Stimulated activated CD4-positive, alpha-beta T cell treated with anti-CD3 and anti-CD28 coated beads, Interleukin-4, amount 100 ng/mL, for 4 hours (primary cell): ENCODE measurements at regions not wholly inside any gene's neighbourhood (a gene's known extent, or its start where the extent isn't known, plus 50 kb on each side); places are given as distances from the start of the nearest gene placed in this dataset.
"Not testable (repeated sequence)": the region's sequence is repeated elsewhere in the genome, so short reads cannot be mapped to it uniquely, and the experiment has no call there.

ENCODE experiments used
- DNase-seq, 2 experiments: peaks; one replicate each; pipeline ENCODE4 v3.0.0-alpha.2; 2020

DNA sequence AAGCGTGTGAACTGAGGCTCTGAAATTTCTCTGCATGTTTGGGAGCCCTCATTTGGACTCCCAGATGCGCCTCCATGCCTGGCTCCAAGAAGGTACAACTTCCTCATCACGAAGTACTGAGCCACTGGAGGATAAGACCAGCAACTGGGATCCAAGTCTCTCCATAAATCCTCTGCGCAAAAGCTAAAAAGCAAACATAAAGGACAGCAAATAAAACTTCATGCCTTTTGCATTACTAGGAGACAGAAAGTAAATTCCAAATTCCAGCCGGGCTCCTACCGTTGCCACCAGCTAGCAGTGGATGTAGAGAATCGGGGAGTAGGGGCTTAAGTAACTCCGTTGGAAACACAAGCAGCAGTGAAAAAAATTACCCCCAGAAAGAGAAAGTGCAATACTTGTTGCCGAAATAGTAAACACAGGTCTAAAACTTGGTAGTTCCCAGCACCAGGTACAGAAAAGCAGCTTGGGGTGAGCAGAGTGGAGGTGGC lies 477.1 kb upstream of the TENM3 start:
- DNase-seq, result no peak

DNA sequence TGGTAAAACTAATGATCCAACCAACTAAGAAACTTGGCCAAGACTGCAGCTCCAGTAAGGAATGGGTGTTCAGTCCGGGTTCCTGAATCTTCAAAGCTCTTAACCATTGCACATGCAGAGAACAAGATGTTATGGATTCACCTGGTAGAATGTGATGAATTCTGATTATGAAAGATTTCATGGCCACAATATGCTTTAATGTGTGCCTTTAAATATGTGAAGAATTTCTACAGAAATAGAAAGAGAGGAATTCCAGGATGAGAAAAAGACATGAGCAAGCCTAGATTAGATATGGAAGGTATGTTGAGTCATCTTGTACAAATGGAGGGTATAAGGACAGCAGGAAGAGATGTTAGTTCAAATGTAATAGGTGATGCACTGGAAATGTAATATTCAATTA lies 472.2 kb upstream of the TENM3 start:
- DNase-seq, result no peak

DNA sequence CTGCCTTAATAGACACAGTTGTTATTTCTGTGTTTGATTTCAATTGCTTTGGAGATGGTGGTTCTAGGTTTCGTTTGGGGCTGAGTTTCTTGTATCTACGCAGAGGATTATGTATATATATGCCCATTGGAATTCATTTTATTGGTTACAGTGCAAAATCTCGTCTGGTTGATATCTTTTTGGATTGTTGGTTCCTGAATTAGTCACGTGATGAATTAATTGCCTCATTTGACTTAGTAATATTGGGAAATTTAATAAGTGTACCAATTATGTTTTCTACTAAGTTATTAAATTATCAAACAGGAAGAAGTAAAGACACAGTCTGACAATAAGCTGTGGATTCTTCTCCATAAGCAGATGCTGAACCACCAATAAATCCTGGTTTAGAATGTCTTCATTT lies 467.9 kb upstream of the TENM3 start:
- no peak for DNase-seq

DNA sequence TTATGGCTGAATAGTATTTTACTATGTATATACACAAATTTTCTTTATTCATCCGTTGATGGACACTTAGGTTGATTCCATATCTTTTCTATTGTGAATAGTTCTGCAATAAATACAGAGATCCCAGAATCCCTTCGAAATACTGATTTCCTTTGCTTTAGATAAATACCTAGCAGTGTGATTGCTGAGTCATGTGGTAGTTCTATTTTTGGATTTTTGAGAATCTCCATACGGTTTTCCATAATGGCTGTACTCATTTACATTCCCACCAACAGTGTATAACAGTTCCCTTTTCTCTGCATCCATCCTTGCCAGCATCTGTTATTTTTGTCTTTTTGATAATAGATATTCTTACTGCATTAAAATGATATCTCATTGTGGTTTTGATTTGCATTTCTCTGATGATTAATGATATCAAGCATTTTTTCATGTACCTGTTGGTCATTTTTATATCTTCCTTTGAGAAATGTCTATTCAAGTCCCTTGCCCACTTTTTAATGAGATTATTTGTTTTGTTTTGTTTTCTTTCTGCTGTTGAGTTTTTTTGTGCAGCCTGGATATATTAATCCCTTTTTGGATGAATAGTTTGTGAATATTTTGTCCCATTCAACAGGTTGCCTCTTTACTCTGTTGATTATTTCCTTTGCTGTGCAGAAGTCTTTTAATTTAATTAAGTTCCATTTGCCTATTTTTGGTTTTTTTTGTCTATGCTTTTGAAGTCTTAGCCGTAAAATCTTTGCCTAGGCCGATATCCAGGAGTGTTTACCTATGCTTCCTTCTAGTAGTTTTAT lies 466.7 kb upstream of the TENM3 start:
- no peak for DNase-seq

DNA sequence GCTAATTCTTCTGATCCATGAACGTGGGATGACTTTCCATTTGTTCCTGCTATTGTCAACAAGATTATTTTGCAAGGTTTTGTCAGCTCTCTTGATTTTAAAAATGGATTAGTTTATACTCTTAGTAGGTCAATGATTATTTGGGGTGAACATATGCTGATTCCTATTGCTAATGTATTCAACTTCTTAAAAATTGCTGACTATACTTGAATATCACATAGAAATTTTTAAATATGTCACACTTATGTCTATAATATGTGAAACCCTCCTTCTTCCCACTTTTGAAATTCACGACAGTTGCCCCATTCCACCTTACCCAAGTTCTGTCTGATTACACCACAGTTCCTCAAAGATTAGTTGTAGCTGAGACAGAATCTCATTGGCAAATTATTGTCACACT lies 465.7 kb upstream of the TENM3 start:
- DNase-seq, result no peak

DNA sequence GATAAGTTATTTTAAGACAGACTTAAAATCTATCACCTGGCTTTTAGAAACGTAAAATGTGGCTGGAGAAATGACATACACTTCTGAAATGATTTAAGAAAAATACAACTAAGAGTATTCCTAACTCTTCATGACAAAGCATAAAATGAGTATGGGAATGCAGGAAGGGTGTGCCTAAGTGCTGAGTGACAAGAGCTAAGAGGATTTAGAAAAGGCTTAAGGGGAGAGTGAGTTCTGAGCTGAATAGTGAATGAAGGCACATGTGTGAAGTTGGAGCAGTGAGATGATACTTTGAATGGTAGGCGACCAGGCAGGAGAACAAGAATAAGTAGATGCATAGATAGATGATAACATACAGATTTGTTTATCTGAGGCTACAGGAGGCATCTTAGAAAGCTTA lies 458.3 kb upstream of the TENM3 start:
- DNase-seq, result no peak

DNA sequence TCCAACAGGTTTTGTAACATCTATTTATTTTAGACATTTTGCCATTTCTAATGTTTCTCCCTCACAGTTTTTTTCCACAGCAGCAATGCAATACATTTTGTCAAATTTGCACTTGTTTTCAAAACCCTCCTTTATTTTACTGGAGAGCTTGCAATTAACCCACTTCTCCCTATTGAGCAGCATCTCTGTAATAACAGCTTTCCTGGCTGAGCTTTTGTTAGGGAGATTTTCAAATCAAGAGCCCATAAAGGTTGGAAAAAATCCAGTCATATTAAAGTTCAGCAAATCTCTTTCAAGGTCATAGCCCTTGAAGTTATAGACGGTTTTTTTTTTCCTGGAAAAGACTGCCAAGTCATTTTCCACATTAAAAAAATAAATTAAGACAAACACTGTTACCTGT lies 450.6 kb upstream of the TENM3 start:
- no peak for DNase-seq

DNA sequence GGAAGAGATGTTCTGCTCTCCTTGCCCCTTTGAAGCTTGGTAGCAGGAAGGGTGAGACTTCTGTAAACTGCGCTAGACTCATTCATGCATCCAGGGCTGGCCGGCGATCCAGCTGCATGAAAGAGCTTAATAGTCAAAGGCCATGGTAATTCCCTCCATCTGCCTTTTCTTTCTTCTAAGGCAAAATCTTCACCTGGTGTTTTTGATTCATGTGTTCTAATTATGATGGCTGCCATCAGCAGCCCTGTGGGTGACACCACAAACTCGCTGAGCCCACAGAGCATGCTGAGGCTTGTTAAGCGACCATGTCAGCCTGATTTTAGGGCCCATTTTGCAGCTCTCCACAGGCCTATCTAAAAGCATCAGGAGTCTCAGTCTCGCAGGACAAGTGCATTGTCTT lies 450.1 kb upstream of the TENM3 start:
- DNase-seq, result no peak

DNA sequence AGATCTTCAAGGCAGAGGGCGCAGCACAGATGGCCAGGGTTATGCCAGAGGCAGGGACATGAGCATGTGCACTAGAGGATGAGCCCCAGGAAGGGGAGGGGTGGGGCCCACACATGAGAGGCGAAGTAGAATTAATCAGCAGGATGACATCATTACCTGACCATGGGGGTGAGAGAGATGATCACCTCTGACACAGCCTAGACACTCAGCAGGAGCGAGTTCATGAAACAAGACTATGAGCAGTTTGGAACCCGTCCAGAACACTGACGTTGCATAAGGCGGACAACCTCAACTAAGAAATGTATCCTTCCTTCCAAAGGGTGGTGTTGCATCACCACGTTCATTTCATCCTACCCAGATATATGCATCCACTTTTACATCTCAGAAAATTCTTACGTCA lies 446.7 kb upstream of the TENM3 start:
- no peak for DNase-seq

DNA sequence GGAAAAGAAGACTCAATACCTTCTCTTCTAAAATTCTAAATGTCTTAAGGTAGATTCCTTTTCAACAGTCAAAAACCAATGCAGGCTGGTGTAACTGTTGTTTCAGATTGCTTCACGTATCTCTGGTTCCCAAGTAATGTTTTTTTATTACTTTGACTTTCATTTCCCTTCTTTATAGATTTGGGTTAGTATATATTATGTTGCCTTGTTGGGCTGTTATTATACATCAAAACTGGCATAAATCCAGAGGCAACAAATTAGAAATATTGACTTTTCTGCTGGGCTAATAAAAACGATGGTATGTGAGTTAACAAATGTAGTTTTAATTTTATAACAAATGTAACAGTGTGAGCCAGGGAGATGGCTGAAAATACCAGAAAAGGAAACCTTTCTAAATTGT lies 444.7 kb upstream of the TENM3 start:
- DNase-seq, result no peak

DNA sequence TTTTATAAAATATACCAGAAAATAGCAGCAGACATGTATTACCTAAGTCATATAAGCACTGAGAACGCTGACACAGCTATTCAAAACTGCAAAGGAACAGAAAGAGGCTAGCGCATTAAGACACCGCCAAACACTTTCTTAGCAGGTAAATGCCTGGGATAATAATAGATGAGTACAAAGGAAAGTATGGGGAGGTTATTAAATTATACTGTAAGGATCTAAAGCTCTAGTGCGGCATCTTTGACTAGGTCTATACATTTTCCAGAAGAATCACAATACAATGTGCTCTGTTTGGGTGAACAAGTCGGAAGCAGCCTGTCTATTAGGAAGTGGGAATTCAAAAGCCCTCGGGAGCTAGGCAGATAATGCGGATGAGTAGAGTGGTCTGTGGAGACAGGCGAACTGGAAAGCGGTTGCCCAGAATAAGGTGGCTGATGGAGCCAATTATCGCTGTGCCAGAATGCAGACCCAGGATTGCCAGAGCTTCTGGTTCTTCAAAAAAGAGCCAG lies 443.6 kb upstream of the TENM3 start:
- no peak for DNase-seq

DNA sequence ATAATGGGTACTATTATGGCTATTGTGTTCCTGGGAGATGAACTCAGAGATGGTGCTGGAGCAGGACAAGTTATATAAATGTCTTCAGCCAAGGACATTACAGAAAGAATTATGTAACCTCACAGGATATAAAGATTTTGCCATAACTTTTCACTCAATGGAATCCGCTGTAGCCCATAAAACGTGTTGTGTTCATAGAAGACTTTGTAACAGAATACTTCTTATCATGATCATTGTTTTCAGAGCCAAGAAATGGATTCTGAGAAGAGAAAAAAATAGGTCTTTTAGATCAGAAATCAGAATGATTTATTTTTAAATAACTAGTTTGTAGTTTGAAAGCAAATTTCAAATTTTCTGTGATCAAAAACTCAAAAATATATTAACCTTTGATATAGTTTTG lies 441.0 kb upstream of the TENM3 start:
- DNase-seq, result no peak

DNA sequence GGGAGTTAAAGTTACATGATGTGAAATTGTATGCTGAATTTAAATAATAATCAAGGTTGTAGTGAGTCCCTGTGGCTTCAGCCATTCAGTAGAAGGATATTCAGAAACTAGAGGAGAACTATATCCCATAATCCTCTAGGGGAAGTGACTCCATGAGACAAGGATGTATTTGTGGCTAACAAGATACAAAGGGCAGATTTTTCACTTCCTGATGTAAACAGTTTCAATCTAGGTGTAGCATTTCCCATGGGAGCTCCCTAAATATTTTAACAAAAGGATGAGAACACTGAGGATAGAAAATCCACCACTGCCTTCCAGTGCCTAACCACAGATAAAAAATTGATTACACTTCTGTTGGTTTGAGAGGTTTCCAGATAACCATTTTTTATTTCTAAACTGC lies 435.4 kb upstream of the TENM3 start:
- no peak for DNase-seq

DNA sequence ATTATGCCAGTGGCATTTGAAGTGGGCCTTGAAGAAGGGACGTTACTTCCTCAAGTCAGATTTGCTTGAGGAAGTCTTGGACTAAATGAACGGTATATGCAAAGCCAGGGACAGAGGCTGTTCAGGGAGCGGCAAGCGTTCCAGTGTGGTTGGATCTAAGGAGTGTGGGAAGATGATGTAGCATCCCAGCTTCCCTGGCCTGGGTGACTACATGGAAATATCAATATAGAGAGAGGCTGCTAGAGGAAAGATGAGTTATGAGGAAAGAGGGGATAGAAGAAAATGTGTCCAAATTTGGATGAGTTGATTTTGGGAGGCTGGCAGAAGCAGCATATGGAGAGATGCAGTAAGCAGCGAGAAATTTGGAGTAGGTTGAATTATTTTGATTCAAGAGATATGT lies 432.5 kb upstream of the TENM3 start:
- no peak for DNase-seq

DNA sequence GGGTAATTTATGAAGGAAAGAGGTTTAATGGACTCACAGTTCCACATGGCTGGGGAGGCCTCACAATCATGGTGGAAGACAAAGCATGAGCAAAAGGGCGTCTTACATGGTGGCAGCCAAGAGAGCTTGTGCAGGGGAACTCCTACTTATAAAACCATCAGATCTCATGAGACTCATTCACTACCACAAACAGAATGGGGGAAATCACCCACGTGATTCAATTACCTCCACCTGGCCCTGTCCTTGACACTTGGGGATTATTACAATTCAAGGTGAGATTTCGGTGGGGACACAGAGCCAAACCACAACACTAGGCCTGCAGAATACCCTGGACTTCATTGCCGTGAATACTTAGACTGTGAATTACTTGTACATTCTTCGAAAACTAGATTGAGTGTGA lies 431.7 kb upstream of the TENM3 start:
- DNase-seq, result not testable (repeated sequence)

DNA sequence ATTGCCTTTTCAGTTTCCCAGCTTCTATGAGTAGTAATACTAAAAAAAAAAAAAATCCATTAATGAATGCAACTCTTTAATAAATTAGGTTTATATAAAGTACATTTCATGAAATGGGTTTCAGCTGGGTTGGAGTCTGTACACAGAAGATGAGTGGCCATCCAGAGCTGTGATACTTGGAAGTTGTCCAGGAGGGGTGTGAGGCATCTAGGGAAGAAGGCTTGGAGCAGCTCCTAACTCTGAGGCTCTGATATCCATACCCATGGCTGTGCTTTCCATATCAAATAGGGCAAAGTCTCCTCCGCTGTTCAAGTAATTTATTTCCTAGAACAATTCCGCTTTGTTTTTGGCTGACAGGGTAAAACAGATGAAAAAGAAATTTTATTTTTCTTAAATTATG lies 423.3 kb upstream of the TENM3 start:
- DNase-seq, result no peak

DNA sequence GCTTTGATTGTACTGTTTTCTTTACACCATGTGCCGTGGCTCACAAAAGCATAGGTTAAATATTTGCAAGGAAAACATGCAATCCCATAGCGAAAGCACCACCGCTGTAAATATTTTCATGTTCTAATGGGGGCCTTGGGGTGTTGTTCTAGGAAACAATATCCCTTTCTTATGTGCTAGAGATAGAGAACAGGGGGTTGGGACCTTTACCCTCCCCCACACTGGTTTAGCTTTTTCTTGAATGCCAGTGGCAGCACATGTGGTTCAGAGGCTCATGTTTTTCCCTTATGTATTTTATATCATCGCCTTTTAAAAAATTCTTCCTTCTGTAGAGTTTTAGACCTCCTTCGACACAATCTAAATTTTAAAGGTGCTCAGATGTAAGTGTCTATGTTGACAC lies 422.6 kb upstream of the TENM3 start:
- no peak for DNase-seq

DNA sequence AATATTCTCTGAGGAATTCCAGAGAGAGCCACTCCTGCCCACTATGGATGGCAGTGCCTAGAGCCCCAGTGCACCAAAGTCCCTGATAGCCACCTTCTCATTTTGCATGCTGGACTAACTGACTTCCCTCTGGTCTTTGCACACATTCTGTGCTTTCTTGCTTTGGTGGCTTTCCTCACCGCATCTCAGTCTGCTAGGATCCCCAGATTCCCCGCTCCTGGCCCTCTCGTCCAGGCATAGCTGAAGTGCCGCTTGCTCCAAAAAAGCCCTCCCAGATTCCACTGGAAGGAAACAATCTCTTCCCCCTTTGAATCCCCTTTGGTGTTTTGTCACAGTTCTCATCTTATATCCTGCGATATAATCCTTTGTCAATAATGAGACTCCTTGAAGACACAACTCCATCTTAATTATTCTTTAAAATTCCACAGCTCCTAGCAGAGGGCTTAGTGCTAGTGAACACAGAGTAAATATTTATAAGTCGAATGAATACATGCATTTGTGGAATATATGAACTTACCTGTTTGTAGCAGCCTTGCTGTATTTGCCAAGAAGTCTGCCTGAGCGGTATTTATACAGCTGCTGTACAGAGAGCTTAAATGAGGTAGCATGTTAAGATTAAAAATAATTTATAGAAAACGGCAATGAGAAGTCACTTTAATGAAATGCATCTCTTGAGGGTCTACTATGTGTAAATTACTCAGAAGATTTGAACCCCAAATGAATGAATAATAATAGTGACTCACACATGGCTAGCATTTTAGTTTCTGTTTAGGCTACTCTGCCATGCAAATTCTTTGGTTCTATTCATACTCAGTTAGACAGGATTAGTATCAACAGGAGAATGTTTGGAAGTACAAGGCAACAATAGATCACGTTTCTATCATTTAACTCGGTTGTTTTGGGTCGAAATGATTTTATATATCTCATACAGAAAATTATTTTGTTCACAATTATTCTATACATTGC lies 421.9 kb upstream of the TENM3 start:
- DNase-seq, result no peak

DNA sequence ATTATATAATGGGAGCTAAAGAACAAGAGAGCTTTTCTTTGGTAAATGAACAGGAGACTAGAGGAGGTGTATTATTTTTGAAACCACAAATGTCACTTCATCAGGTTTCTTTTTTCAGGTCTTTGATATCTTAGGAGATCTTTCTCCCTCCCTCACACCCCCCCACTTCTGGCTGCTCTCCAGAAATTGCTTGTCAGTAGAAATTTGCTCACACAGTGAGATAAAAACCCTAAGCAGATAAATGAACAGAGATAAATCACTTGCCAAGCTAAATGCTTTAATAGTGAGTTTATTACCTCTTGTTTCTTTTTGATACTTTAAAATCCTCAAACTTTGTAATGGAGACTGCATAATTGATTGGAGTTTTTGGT lies 421.2 kb upstream of the TENM3 start:
- no peak for DNase-seq

DNA sequence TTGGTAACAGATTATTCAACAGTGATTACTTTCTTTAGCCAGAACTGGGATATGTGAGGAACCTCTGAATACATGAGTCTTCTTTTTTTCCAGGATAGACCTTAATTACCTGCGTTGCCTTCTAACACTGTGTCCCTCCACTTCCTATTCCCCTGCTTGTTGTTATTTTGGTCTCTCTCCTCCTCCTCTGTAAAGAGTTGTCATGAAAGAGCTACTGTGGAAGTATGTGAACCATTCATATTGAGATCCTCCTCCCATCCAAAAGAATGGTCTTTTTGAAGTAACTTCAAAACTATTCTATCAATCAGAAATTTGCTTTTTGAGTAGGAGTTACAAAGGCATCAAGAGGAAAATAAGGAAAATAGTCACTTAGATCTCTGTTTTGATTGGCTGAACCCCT lies 420.0 kb upstream of the TENM3 start:
- no peak for DNase-seq

DNA sequence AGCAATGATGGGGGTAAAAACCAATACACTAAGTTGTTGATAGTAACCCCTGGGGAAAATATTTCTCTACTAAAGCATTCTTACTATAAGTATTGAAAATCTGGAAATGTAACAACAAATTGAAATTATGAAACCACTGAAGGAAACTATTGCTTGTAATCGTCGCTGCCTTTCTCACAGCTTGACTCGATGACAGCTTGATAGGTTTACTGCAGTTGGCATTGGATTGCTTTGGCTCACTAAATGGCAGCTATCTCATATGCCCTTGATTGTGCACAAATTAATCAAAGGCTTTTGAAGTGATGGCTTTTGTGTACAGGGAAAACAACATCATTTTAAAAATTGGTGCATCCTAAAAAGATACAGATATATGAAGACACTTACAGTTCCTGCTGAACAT lies 419.6 kb upstream of the TENM3 start:
- DNase-seq, result no peak

DNA sequence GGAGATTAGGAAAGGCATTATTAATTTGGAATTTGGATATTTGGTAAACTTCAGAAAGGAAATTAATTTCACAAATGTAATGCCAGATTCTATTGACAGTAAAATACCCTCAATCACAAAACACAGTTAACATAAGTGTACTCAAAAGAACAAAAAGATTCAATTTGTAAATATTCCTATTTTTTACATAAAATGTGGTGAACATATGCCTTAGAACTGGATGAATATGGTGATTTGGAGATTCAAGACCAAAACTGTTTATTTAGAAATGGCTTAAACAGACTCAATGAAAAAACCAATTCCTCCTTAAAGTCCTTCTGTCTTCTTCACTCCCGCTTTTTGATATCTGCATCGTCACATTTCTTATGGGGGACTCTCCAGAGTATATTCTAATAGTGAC lies 417.6 kb upstream of the TENM3 start:
- DNase-seq, result no peak

DNA sequence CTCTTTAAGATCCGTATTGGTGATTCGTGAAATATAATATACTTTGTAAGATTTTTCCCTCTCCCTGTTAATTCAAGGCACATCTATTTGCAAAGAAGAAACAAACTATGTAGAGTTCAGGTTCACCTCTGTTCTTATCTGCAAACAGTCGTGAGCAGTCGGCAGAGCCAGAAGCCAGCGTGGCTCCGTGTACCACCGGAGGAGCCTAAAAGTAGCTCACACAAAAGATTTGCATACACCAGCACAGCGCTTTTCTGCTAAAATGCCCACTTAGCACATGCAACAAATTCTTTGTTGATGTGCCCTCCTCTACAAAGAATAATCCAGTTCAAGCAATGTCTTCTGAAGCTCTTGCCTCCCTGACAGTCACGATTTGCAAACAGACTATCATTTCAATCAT lies 416.0 kb upstream of the TENM3 start:
- DNase-seq, result no peak
